HG02610 (cell line): ENCODE measurements at regions not wholly inside any gene's neighbourhood (a gene's known extent, or its start where the extent isn't known, plus 50 kb on each side); places are given as distances from the start of the nearest gene placed in this dataset.
"Not testable (repeated sequence)": the region's sequence is repeated elsewhere in the genome, so short reads cannot be mapped to it uniquely, and the experiment has no call there.

Source experiments
- ATAC-seq: cut with Tn5 transposase; IDR thresholded peaks from one replicate; pipeline ENCODE4 v1.9.1; 2021; ENCODE audit warnings: mild to moderate bottlenecking, moderate library complexity; ENCODE audit not compliant: unreplicated experiment

- ATAC-seq, result no peak
Observed at GRCh38 chr1:118479351-118479750, 294.3 kb upstream of the SPAG17 start.

GRCh38 chr1:118473825-118474224 is 288.8 kb upstream of the SPAG17 start:
- no peak for ATAC-seq

GRCh38 chr1:118464460-118464859 is 279.4 kb upstream of the SPAG17 start:
- ATAC-seq, result not testable (repeated sequence)

- no peak for ATAC-seq
Observed at GRCh38 chr1:118461154-118461553, 276.1 kb upstream of the SPAG17 start.

GRCh38 chr1:118459871-118460270 is 274.8 kb upstream of the SPAG17 start:
- ATAC-seq, result no peak

- ATAC-seq, result not testable (repeated sequence)
Observed at GRCh38 chr1:118453856-118454255, 268.8 kb upstream of the SPAG17 start.

GRCh38 chr1:118445156-118445555 is 260.1 kb upstream of the SPAG17 start:
- no peak for ATAC-seq

- ATAC-seq, result no peak
Observed at GRCh38 chr1:118442214-118442613, 257.2 kb upstream of the SPAG17 start.

GRCh38 chr1:118437664-118438063 is 252.6 kb upstream of the SPAG17 start:
- no peak for ATAC-seq

- ATAC-seq, result no peak
Observed at GRCh38 chr1:118429856-118430255, 244.8 kb upstream of the SPAG17 start.

GRCh38 chr1:118421868-118422350 is 236.9 kb upstream of the SPAG17 start:
- no peak for ATAC-seq

- ATAC-seq, result no peak
Observed at GRCh38 chr1:118404024-118404423, 219.0 kb upstream of the SPAG17 start.

- ATAC-seq, result no peak
Observed at GRCh38 chr1:118397496-118397859, 212.4 kb upstream of the SPAG17 start.

- ATAC-seq, result no peak
Observed at GRCh38 chr1:118396829-118397495, 211.9 kb upstream of the SPAG17 start.

GRCh38 chr1:118396279-118396678 is 211.3 kb upstream of the SPAG17 start:
- no peak for ATAC-seq

GRCh38 chr1:118395430-118395991 is 210.5 kb upstream of the SPAG17 start:
- no peak for ATAC-seq

- ATAC-seq, result no peak
Observed at GRCh38 chr1:118390955-118391354, 205.9 kb upstream of the SPAG17 start.

GRCh38 chr1:118388301-118388959 is 203.4 kb upstream of the SPAG17 start:
- ATAC-seq, result no peak

- no peak for ATAC-seq
Observed at GRCh38 chr1:118381197-118381869, 196.3 kb upstream of the SPAG17 start.

GRCh38 chr1:118377183-118377582 is 192.2 kb upstream of the SPAG17 start:
- ATAC-seq, result not testable (repeated sequence)

- ATAC-seq, result no peak
Observed at GRCh38 chr1:118371612-118372011, 186.6 kb upstream of the SPAG17 start.

GRCh38 chr1:118370861-118371260 is 185.8 kb upstream of the SPAG17 start:
- no peak for ATAC-seq
